Astrocyte (in vitro differentiated cells and primary cell): ENCODE measurements at regions not wholly inside any gene's neighbourhood (a gene's known extent, or its start where the extent isn't known, plus 50 kb on each side); places are given as distances from the start of the nearest gene placed in this dataset.

ENCODE experiments used
- CTCF ChIP-seq: IDR thresholded peaks from 2 replicates; pipeline ENCODE4 v1.5.1; 2011; ENCODE audit warnings: low read depth, mild to moderate bottlenecking, inconsistent platforms, low read length, moderate library complexity; ENCODE audit not compliant: insufficient read depth
- EZH2 ChIP-seq: IDR thresholded peaks from 2 replicates; pipeline ENCODE4 v1.6.1; 2012; ENCODE audit warnings: mild to moderate bottlenecking, low read length, inconsistent platforms; ENCODE audit not compliant: insufficient read depth

DNA sequence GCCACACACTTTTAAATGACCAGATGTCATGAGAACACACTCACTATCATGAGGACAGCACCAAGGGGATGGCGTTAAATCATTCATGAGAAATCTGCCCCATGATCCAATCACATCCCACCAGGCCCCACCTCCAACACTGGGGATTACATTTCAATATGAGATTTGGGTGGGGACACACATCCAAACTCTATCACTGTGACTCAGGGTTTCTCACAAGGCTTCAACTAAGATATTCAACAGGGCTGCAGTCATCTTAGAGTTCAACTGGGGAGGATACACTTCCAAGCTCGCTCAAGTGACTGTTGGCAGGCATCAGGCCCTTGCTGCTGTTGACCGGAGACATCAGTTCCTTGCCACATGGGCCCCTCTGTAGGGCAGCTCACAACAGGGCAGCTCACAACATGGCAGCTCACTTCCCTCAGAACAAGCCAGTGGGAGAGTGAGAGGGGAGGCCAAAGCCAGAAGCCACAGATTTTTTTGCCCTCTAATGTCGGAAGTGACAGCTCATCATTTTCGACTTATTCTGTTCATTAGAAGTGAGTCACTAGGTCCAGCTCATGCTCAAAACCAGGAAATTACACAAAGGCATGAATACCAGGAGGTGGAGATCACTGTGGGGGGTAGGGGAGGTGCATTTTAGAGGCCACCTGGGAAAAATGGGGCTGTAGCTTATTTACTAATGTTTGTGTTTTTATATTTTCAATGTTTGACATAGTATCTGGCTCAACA, 50.8 kb upstream of the PTHLH start:
- TF ChIP-seq CTCF = no peak
- TF ChIP-seq EZH2 = no peak
